ENCODE measurements at regions not wholly inside any gene's neighbourhood (a gene's known extent, or its start where the extent isn't known, plus 50 kb on each side); places are given as distances from the start of the nearest gene placed in this dataset.

DNA sequence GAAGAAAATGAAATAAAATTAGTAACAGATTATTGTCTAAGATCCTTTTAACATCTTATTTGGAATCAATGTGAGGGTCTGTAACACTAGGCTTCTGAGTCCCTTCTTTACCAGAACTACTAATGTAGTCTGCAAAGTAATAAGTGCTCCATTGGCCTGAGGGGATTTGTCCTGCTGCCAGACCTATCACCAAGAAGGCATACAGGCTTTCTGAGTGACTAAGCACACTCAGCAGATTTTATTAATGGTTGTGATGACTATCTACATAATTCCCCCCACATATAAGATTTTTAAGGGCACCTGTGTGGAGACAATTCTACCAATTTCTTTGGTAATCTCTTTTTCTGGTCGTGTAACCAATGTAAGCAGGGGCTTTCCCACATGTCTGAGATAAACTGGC, 365.0 kb upstream of the FAT3 start:
- Histone ChIP-seq H3K36me3 (replicated peaks; ENCODE audit: low read depth, low read length) (no peaks in the 10 kb centered on the region), H3K79me2 (ENCODE audit: low read length) (no peaks in the 10 kb centered on the region), H2AFZ (ENCODE audit: low read depth, low read length) (no peak overlapping the region), H3K4me3 (ENCODE audit: low read length) (peak overlapping the region; percentile 9; the same call in 1 of the 2 replicates), H3K4me2 (ENCODE audit: low read length) (peak overlapping the region; percentile 53), H3K27ac (ENCODE audit: low read length) (0 out of 2 replicates have a peak overlapping the region, but pooled peaks have one; percentile 47), H3K4me1 (ENCODE audit: low read length) (peaks cover 29% of the 10 kb centered on the region), H4K20me1 (ENCODE audit: insufficient read depth, low read length) (no peaks in the 10 kb centered on the region), H3K9ac (ENCODE audit: low read length) (no peak overlapping the region), H3K9me3 (ENCODE audit: insufficient read depth, low read length) (no peaks in the 10 kb centered on the region), H3K27me3 (ENCODE audit: low read depth, low read length) (no peaks in the 10 kb centered on the region)
- TF ChIP-seq CTCF (IDR thresholded peaks at IDR 0.05; ENCODE audit: low read depth, low read length) = no peak

- H3K4me3 ChIP-seq (ENCODE audit: low read length) = no peak overlapping the region
- H3K36me3 ChIP-seq (replicated peaks; ENCODE audit: low read depth, low read length) = no peaks in the 10 kb centered on the region
- H4K20me1 ChIP-seq (ENCODE audit: insufficient read depth, low read length) = no peaks in the 10 kb centered on the region
- no peak overlapping the region for H3K9ac ChIP-seq (ENCODE audit: low read length)
- H3K9me3 ChIP-seq (ENCODE audit: insufficient read depth, low read length) = no peaks in the 10 kb centered on the region
- no peak overlapping the region for H3K4me2 ChIP-seq (ENCODE audit: low read length)
- H3K4me1 ChIP-seq (ENCODE audit: low read length) = peaks cover 26% of the 10 kb centered on the region
- H3K27me3 ChIP-seq (ENCODE audit: low read depth, low read length) = no peaks in the 10 kb centered on the region
- no peaks in the 10 kb centered on the region for H3K79me2 ChIP-seq (ENCODE audit: low read length)
- H2AFZ ChIP-seq (ENCODE audit: low read depth, low read length) = no peak overlapping the region
- TF ChIP-seq CTCF (IDR thresholded peaks at IDR 0.05; ENCODE audit: low read depth, low read length) (no peak), EZH2phosphoT487 (IDR thresholded peaks at IDR 0.05; ENCODE audit: low read depth) (no peak)
- no peak overlapping the region for H3K27ac ChIP-seq (ENCODE audit: low read length)
Measured at GRCh38 chr11:91857179-91857578, 367.4 kb upstream of the FAT3 start.

GRCh38 chr11:91854780-91855179, 369.8 kb upstream of the FAT3 start:
- H3K9me3 ChIP-seq (ENCODE audit: insufficient read depth, low read length) = no peaks in the 10 kb centered on the region
- H3K4me3 ChIP-seq (ENCODE audit: low read length) = no peak overlapping the region
- TF ChIP-seq EZH2phosphoT487 (IDR thresholded peaks at IDR 0.05; ENCODE audit: low read depth) (no peak), CTCF (IDR thresholded peaks at IDR 0.05; ENCODE audit: low read depth, low read length) (no peak)

GRCh38 chr11:91854171-91854570, 370.4 kb upstream of the FAT3 start:
- Histone ChIP-seq H2AFZ (ENCODE audit: low read depth, low read length) (no peak overlapping the region), H3K4me3 (ENCODE audit: low read length) (no peak overlapping the region), H4K20me1 (ENCODE audit: insufficient read depth, low read length) (no peaks in the 10 kb centered on the region), H3K9me3 (ENCODE audit: insufficient read depth, low read length) (no peaks in the 10 kb centered on the region), H3K79me2 (ENCODE audit: low read length) (no peaks in the 10 kb centered on the region), H3K36me3 (replicated peaks; ENCODE audit: low read depth, low read length) (no peaks in the 10 kb centered on the region), H3K9ac (ENCODE audit: low read length) (no peak overlapping the region), H3K4me1 (ENCODE audit: low read length) (peaks cover 17% of the 10 kb centered on the region), H3K4me2 (ENCODE audit: low read length) (no peak overlapping the region), H3K27ac (ENCODE audit: low read length) (no peak overlapping the region), H3K27me3 (ENCODE audit: low read depth, low read length) (no peaks in the 10 kb centered on the region)
- TF ChIP-seq CTCF (IDR thresholded peaks at IDR 0.05; ENCODE audit: low read depth, low read length) (no peak), EZH2phosphoT487 (IDR thresholded peaks at IDR 0.05; ENCODE audit: low read depth) (no peak)

More at GRCh38 chr11:91854780-91855179, 369.8 kb upstream of the FAT3 start:
- no peaks in the 10 kb centered on the region for H3K36me3 ChIP-seq (replicated peaks; ENCODE audit: low read depth, low read length)
- no peaks in the 10 kb centered on the region for H4K20me1 ChIP-seq (ENCODE audit: insufficient read depth, low read length)
- H3K4me1 ChIP-seq (ENCODE audit: low read length) = peaks cover 23% of the 10 kb centered on the region
- H3K4me2 ChIP-seq (ENCODE audit: low read length) = no peak overlapping the region
- no peak overlapping the region for H2AFZ ChIP-seq (ENCODE audit: low read depth, low read length)
- no peak overlapping the region for H3K9ac ChIP-seq (ENCODE audit: low read length)
- H3K27ac ChIP-seq (ENCODE audit: low read length) = no peak overlapping the region
- no peaks in the 10 kb centered on the region for H3K79me2 ChIP-seq (ENCODE audit: low read length)
- no peaks in the 10 kb centered on the region for H3K27me3 ChIP-seq (ENCODE audit: low read depth, low read length)
